Astrocyte of the cerebellum (primary cell): ENCODE measurements at regions not wholly inside any gene's neighbourhood (a gene's known extent, or its start where the extent isn't known, plus 50 kb on each side); places are given as distances from the start of the nearest gene placed in this dataset.

Experiments
- DNase-seq: peaks from one replicate; pipeline ENCODE4 v3.0.0-alpha.2; 2011; ENCODE audit warnings: low read depth
- H3K4me3 ChIP-seq: 2 replicates; pipeline ENCODE4 v1.5.1; 2011; ENCODE audit warnings: mild to moderate bottlenecking, low read depth, low read length, moderate library complexity
- CTCF ChIP-seq: IDR thresholded peaks from 2 replicates; pipeline ENCODE4 v1.5.1; 2012; ENCODE audit warnings: low read length, low read depth, moderate library complexity, mild to moderate bottlenecking; ENCODE audit errors: missing control alignments
- in situ Hi-C: cut with HindIII; loops from 2 replicates; pipeline ENCODE4 v1.10.0; 2017; ENCODE audit warnings: low sequenced_read_pairs

- H3K4me3 ChIP-seq: no peak overlapping the region
- TF ChIP-seq CTCF: no peak
- in situ Hi-C loops: no loop called here
- DNase-seq: no peak
These were observed 524.4 kb downstream of the CAAP1 start for GRCh38 chr9:26368241-26368640.

- in situ Hi-C loops: no loop called here
- TF ChIP-seq CTCF: no peak
- no peak for DNase-seq
- H3K4me3 ChIP-seq: no peak overlapping the region
These were observed 531.6 kb downstream of the CAAP1 start for GRCh38 chr9:26361010-26361409.

- H3K4me3 ChIP-seq: no peak overlapping the region
- in situ Hi-C loops: no loop called here
- DNase-seq: no peak
- no peak for TF ChIP-seq CTCF
These were observed 533.8 kb downstream of the CAAP1 start for GRCh38 chr9:26358836-26359235.

GRCh38 chr9:26357803-26358344, 534.7 kb downstream of the CAAP1 start:
- in situ Hi-C loops: no loop called here
- no peak overlapping the region for H3K4me3 ChIP-seq
- no peak for DNase-seq
- TF ChIP-seq CTCF: no peak

- TF ChIP-seq CTCF: no peak
- in situ Hi-C loops: no loop called here
- no peak for DNase-seq
- H3K4me3 ChIP-seq: no peak overlapping the region
These were observed 536.1 kb downstream of the CAAP1 start for GRCh38 chr9:26356491-26356890.

- in situ Hi-C loops: no loop called here
- no peak for TF ChIP-seq CTCF
- no peak for DNase-seq
- no peak overlapping the region for H3K4me3 ChIP-seq
These were observed 545.6 kb downstream of the CAAP1 start for GRCh38 chr9:26346942-26347477.
